Activated CD4-positive, alpha-beta T cell treated with anti-CD3 and anti-CD28 coated beads, Interleukin-2, amount 50 U/mL, for 1 hour (primary cell): ENCODE measurements at regions not wholly inside any gene's neighbourhood (a gene's known extent, or its start where the extent isn't known, plus 50 kb on each side); places are given as distances from the start of the nearest gene placed in this dataset.

ENCODE experiments used
- DNase-seq: peaks from one replicate; pipeline ENCODE4 v3.0.0-alpha.2; 2020

GRCh38 chr6:9435281-9435680 lies 979.6 kb downstream of the TFAP2A start:
- DNase-seq, result no peak

GRCh38 chr6:9431945-9432344 lies 982.9 kb downstream of the TFAP2A start:
- no peak for DNase-seq

GRCh38 chr6:9428421-9429172 lies 986.3 kb downstream of the TFAP2A start:
- no peak for DNase-seq

- no peak for DNase-seq
These were observed 986.8 kb upstream of the SLC35B3 start for GRCh38 chr6:9422138-9422537.

- DNase-seq, result no peak
These were observed 985.1 kb upstream of the SLC35B3 start for GRCh38 chr6:9420316-9421015.

GRCh38 chr6:9417400-9417799 lies 982.1 kb upstream of the SLC35B3 start:
- no peak for DNase-seq

GRCh38 chr6:9412951-9413559 lies 977.7 kb upstream of the SLC35B3 start:
- DNase-seq, result no peak

- DNase-seq, result no peak
These were observed 973.8 kb upstream of the SLC35B3 start for GRCh38 chr6:9409126-9409525.

GRCh38 chr6:9408402-9409117 lies 973.2 kb upstream of the SLC35B3 start:
- DNase-seq, result no peak

GRCh38 chr6:9405825-9406224 lies 970.5 kb upstream of the SLC35B3 start:
- DNase-seq, result no peak

- no peak for DNase-seq
These were observed 970.0 kb upstream of the SLC35B3 start for GRCh38 chr6:9405369-9405768.

- no peak for DNase-seq
These were observed 969.2 kb upstream of the SLC35B3 start for GRCh38 chr6:9404351-9405146.

- no peak for DNase-seq
These were observed 968.4 kb upstream of the SLC35B3 start for GRCh38 chr6:9403736-9404135.

- no peak for DNase-seq
These were observed 966.6 kb upstream of the SLC35B3 start for GRCh38 chr6:9401960-9402359.

- DNase-seq, result no peak
These were observed 964.6 kb upstream of the SLC35B3 start for GRCh38 chr6:9399916-9400315.

GRCh38 chr6:9398767-9399373 lies 963.5 kb upstream of the SLC35B3 start:
- no peak for DNase-seq

GRCh38 chr6:9398071-9398766 lies 962.9 kb upstream of the SLC35B3 start:
- no peak for DNase-seq

- no peak for DNase-seq
These were observed 953.3 kb upstream of the SLC35B3 start for GRCh38 chr6:9388596-9388995.

GRCh38 chr6:9380568-9380967 lies 945.2 kb upstream of the SLC35B3 start:
- DNase-seq, result no peak

- DNase-seq, result no peak
These were observed 938.0 kb upstream of the SLC35B3 start for GRCh38 chr6:9373308-9373707.

GRCh38 chr6:9370480-9370879 lies 935.1 kb upstream of the SLC35B3 start:
- no peak for DNase-seq

GRCh38 chr6:9365378-9365777 lies 930.0 kb upstream of the SLC35B3 start:
- DNase-seq, result no peak
